K562 (cell line): ENCODE measurements at regions not wholly inside any gene's neighbourhood (a gene's known extent, or its start where the extent isn't known, plus 50 kb on each side); places are given as distances from the start of the nearest gene placed in this dataset.

ENCODE experiments used
- CCAR2 ChIP-seq: fragments of 200-400 bp; formaldehyde crosslinking; IDR thresholded peaks from 2 replicates; pipeline ENCODE4 v1.6.1; 2017; ENCODE audit warnings: mild to moderate bottlenecking, low read depth, low read length
- ZBTB9 ChIP-seq: fragments of 450-650 bp; formaldehyde crosslinking; IDR thresholded peaks from 2 replicates; pipeline ENCODE4 v1.4.0; 2020; ENCODE audit warnings: mild to moderate bottlenecking, moderate library complexity

- no peak for TF ChIP-seq CCAR2
- TF ChIP-seq ZBTB9 (CRISPR knock-in tag): no peak
These were observed 135.4 kb downstream of the CCT6B start for GRCh38 chr17:34825884-34826283.
